Eye (tissue), 1 donor: ENCODE measurements at regions not wholly inside any gene's neighbourhood (a gene's known extent, or its start where the extent isn't known, plus 50 kb on each side); places are given as distances from the start of the nearest gene placed in this dataset.
A peak's percentile ranks its signal among the peaks of the same experiment; 100 is the strongest.
"Not testable (repeated sequence)": the region's sequence is repeated elsewhere in the genome, so short reads cannot be mapped to it uniquely, and the experiment has no call there.

Source experiments
- DNase-seq: peaks from one replicate; pipeline ENCODE4 v3.0.0-alpha.2; 2015

DNA sequence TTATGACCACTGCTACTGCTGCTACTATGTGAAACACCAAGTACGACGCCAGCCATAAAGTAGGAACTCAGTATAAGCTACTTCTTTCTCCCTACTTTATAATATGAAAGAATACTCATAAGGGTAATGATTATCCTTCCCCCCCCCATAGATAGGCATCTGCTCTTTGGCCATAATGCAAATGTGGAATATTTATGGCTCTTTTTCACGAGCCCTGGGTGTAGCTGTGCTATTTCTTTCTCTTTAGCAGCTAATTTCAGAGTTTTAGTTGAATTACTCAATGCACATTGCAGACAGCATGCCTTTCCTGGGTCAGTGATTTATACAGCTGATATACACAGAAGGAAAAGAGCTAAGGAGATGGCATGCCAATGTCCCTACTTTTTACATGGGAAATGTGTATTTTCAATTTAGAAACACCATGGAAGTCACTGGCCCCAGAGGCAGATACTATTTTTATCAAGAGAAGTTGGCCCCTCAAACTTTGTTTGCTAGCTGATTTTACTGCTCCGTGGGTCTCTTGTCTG is 234.1 kb upstream of the KIAA1217 start:
- DNase-seq, result no peak

- DNase-seq, result no peak
Observed at GRCh38 chr10:23975431-23975830, 233.5 kb upstream of the KIAA1217 start.

- DNase-seq, result no peak
Observed at GRCh38 chr10:23976275-23976674, 232.7 kb upstream of the KIAA1217 start.

- DNase-seq, result peak; percentile 58
Observed at GRCh38 chr10:23978317-23978716, 230.6 kb upstream of the KIAA1217 start.

DNA sequence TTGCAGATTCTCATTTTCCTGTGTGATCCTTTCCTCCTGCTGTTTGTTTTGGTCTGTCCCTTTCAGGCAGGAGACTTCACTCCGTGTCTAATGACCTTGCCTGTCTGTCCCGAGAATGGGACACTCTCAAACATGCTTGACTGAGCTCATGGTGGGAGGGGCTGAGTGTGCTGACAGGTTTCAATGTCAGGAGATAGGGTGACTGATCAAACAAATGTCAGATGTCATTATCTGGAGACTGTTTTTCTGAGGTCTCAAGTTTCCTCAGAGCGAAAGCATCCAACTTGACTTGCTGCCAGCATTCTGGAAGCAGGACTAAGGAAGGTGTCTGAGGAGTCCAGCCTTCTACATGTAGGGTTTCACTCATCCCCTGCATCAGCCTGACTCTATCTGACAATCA is 228.8 kb upstream of the KIAA1217 start:
- DNase-seq, result peak; percentile 70

DNA sequence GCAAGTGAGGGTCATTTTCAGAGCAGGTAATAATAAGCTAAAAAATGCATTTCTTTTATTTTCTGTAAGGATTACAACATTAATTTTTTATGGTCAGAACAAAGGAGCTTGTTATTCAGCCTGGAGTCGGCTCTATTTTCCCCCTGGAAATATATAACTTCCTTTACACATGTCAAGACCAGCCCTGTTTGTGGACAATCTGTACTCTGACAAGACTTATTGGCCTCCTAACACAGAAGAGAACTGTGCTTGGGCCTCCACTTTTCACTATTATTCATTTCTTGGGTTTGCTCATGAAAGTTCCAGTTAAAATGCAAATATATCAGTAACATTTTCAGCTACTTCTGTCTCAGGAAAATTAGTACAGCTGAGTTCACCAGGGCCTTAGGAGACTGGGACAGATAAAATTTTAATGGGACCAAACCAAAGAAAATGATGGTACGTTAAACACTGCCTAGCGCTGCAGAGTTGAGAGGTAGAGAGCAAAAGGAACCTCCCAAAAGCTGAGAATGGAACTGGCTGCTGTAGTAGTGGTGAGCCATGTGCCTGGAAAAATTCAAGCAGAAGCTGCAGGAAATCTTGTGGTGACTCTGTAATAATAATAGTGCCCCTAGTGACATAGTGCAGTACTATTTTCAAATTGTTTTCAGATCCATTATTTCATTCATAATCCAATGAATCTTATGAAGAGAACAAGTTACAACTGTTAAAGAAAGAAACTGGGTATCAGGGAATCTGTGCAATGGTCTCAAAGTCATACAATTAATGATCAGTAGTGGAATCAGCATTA is 227.2 kb upstream of the KIAA1217 start:
- peak; percentile 50 for DNase-seq

DNA sequence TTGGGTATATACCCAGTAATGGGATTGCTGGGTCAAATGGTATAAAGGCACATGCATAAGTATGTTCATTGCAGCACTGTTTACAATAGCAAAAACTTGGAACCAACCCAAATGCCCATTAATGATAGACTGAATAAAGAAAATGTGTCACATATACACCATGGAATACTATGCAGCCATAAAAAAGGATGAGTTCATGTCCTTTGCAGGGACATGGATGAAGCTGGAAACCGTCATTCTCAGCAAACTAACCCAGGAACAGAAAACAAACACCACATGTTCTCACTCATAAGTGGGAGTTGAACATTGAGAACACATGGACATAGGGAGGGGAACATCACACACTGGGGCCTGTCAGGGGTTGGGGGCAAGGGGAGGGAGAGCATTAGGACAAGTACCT is 224.5 kb upstream of the KIAA1217 start:
- not testable (repeated sequence) for DNase-seq

- no peak for DNase-seq
Observed at GRCh38 chr10:23988006-23988405, 220.9 kb upstream of the KIAA1217 start.

DNA sequence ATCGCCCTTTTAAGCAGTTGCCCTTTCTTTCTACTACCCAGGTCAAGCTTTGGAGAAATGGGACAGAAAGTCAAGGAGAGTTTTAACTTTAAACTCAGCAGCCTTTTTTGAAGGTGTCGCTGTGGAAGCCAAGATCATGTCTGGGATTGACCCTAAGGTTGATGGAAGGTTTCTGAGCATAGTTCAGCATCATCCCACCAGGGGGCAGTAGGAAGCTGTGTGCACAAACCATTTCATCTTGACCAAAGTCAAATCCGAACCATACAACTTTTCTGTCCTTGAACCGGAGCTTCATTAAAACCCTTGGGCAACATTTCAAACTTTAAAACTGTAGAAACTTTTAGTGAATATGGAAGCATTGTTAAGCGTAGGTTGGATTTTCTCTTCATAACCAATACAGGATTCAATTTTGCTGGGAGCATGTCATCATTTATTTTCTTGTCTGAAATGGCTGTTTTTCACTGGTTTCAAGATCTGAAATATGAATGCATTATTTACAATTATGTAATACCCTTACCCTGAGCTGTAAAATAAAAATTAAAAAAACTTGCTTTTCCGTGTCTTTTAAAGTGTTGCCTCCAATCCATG is 214.4 kb upstream of the KIAA1217 start:
- peak; percentile 89 for DNase-seq

GRCh38 chr10:23999445-23999844 is 209.5 kb upstream of the KIAA1217 start:
- DNase-seq, result no peak

DNA sequence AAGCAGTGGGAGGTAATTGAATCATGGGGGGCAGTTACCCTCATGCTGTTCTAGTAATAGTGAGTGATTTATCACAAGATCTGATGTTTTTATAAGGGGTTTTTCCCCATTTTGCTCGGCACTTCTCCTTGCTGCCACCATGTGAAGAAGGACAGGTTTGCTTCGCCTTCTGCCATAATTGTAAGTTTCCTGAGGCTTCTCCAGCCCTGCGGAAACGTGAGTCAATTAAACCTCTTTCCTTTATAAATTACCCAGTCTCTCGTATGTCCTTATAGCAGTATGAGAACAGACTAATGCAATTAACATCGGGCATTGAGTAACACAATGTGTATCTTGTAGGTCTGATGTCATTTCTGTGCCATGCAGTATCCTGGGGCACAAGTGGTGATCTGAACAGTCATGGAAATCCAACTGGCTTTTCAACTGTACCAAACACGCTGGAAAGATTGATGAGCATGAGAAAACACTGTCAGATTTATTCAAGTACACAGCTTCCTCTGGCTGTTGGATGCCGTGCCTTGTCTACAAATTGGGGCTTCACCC is 208.6 kb upstream of the KIAA1217 start:
- no peak for DNase-seq

DNA sequence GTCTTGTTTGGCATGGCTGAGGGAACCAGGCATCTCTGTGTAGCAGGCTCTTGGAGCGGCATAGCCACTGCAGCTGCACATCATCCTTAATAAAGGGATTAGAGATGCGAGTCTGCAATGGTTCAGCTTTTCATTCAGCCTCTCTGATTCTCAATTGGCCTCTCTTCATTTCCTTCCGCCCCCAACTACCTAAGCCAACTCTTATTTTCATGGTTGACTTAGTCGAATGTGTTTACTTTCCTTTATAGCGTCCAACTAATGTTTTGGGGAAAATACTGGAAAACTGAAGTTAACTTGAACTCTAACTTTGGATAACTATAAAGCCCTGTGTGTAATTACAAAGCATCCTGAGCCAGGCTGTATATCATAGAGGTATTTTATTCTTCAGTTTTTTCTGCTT is 202.2 kb upstream of the KIAA1217 start:
- DNase-seq, result no peak

GRCh38 chr10:24007359-24007758 is 201.6 kb upstream of the KIAA1217 start:
- no peak for DNase-seq

DNA sequence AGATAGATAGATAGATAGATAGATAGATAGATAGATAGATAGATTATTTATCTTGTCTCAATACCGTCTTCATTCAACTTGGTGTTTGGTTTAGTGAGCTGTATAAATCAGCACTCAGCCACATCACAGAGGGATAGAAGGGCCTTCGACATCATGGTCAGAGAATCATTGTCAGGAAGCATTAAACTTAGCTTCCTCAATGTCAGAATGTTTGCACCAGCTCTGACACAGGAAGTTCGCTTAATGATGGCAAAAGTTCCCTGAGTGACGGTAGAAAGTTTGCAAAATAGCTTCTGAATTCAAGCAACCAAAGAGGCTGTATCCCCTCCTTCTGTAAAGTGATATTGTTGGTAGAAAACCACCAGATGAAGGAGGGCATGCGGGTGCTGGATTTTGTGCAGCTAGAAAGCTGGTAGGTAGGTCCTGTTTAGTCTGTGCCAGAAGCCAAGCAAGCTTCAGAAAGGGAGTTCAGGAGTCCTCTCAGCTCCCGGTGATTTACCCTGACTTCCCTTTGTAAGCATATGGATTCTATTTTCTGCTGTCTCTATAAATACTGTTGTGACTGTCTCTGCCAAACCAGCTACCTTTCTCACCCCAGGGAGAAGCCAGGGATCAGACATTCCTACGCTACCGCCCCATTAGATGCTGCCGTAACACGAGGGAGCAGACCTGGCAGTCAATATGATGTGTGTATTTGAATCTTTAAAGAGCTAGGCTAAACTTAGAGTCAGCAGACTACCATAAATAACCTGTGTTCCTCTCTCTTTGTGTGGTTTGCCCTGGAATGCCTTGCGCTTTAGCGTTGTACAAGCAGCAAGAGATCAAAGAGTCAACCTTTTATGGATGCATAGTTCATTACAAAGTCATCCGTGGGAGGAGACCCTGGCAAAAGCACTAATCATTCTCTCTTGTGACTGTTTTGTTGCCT is 200.5 kb upstream of the KIAA1217 start:
- peak; percentile 60 for DNase-seq

GRCh38 chr10:24009115-24009514 is 199.8 kb upstream of the KIAA1217 start:
- peak; percentile 33 for DNase-seq

DNA sequence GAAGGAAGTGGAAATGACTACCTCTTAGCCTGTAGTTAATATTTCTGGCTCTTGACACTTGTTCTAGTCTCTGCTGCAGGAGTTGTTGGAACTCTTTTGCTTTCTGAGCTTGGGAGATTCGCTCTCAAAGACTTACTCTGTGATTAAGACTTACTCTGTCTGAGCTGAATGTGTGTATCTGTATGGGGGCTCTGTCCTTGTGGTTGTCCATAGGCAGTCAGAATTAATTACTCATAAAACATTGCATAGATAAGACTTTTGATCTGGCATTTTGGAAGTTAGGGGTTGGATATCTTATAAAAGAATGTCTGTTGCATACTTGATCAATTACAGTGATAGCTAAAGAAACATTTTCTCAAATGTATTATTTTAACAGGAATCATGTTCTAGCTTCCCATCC is 199.2 kb upstream of the KIAA1217 start:
- DNase-seq, result no peak

DNA sequence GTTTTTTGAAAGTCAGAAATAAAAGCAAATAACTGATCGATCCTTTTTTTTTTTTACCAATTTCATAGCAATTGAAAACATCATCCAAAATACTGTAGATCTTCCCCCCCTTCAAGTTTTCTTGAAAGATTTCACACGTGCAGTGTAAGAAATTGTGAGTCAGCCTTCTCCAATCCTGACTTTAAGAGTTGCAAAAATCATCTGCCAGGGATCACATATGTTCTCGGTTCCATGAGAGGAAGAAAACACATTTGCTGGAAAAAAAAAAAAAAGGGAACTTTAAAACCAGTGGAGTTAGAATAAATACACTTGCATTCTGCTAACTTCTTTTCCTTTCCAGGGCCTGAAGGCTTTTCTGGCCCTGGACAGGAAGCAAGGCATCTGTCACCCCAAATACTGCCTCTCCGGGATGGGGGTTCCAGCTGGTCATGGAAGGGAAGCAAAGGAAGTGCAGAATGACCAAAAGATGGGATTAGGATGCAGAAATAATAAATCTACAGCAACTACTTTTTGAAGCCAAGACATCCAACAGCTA is 198.4 kb upstream of the KIAA1217 start:
- DNase-seq, result no peak

DNA sequence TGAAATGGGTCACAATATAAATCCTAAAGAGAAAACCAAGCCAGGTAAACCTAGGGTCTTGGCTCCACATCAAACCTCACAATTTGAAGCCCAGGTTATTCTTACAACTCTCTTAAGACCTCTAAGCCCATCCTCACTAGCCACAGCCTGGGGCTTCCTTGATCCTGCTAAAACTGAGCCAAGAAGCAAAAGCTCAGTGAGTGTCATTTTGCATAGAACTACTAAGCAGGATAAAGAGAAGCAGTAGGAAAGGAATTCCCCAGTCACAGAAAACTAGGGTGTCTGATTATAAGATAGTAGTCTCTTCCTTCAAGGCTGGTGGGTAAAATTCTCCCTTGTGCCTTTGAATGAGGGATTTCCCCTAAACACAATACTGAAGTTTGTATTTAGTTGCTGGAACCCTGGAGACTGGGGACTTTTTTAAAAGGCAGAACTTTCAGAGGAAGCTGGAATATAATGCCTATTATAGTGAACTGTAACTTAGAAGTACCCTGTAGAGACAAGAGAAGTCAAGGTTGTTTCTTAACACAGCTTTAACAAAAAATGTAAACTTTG is 196.6 kb upstream of the KIAA1217 start:
- DNase-seq, result no peak

GRCh38 chr10:24027107-24027506 is 181.8 kb upstream of the KIAA1217 start:
- DNase-seq, result no peak

DNA sequence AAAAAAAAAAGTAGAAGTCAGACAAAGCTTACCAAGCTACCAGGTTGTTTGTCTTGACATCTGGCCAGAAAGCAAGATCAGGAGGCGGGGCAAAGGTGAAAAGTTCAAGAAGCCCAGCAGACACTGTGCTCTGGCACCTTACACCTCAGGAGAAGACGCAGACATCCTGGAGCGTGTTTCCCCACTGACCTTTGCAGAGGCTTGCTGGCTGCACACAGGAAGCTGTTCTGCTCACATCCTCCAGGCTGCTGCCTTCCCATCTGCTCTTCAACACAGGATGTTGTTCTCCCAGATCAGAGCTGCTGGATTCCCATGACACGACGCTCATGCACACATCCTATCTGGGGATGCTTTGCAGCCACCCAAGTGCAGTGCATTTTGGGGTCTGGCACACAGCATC is 174.4 kb upstream of the KIAA1217 start:
- DNase-seq, result no peak

DNA sequence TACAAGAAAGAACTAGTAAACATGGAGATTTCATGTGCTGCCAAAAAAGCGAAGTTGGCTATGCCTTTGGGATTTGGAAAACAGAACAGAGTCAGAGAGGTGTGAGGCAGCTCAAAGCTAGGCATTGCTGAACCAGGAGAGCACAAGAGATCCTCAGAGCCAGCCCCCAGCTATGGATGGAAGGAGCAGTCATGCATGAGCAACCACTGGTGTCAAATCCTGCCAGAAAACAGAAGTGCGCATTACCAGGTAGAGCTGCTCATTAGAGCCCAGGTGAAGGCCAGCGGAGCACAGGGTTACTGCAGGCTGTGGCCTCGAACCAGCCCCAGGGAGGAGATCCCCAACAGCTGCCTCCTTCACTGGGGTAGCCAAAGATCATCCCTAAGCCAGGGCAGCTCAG is 173.2 kb upstream of the KIAA1217 start:
- DNase-seq, result no peak

- DNase-seq, result no peak
Observed at GRCh38 chr10:24039315-24039714, 169.6 kb upstream of the KIAA1217 start.
